GM08714 (cell line): ENCODE measurements at regions not wholly inside any gene's neighbourhood (a gene's known extent, or its start where the extent isn't known, plus 50 kb on each side); places are given as distances from the start of the nearest gene placed in this dataset.
"Not testable (repeated sequence)": the region's sequence is repeated elsewhere in the genome, so short reads cannot be mapped to it uniquely, and the experiment has no call there.

ENCODE experiments used
- H3K4me3 ChIP-seq: fragments of 200-500 bp; sonication (Bioruptor generic); 2 replicates; pipeline ENCODE4 v1.5.1; 2014; ENCODE audit warnings: mild to moderate bottlenecking, low read length, inconsistent platforms
- ZNF274 ChIP-seq: IDR thresholded peaks from 2 replicates; pipeline ENCODE4 v1.6.1; 2012; ENCODE audit warnings: mild to moderate bottlenecking, low read depth, low read length

DNA sequence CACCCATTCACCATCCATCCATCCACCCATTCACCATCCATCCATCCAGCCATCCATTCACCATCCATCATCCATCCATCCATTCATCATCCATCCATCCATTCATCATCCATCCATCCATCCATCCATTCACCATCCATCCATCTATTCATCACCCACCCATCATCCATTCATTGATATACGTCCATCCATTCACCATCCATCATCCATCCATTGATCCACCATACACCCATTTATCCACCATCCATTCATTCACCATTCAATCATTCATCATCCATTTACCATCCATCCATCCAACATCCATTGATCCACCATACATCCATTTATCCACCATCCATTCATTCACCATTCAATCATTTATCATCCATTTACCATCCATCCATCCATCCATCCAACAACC, 111.7 kb downstream of the ABCC12 start:
- no peak overlapping the region for H3K4me3 ChIP-seq

DNA sequence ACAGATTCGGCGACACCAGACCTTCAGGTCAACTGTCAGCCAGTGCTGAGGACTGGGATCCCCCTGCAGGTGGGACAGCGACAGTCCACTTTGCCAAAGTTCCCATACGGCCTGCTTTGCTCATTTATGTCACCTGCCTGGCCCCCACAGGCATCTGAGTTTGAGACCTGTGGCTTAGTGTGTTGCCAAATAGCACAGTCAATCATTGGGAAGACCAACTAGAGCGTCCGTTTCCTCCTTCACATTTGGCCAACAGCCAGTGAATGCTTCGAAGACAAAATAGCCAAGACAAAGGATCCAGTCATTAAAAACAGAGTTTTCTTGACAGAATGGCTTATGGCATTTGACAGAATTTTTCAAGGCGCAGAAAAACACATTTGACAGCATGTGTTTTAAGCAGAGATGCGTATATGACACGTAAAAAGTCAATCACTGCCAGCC, 113.8 kb downstream of the ABCC12 start:
- TF ChIP-seq ZNF274 = no peak
- no peak overlapping the region for H3K4me3 ChIP-seq

More for the DNA sequence above, 111.7 kb downstream of the ABCC12 start:
- TF ChIP-seq ZNF274 = no peak

GRCh38 chr16:48035142-48035541, 120.7 kb downstream of the ABCC12 start:
- no peak for TF ChIP-seq ZNF274
- H3K4me3 ChIP-seq = no peak overlapping the region

- no peak for TF ChIP-seq ZNF274
- H3K4me3 ChIP-seq = no peak overlapping the region
Measured at GRCh38 chr16:48030926-48031325, 124.9 kb downstream of the ABCC12 start.

GRCh38 chr16:48029768-48030167, 126.0 kb downstream of the ABCC12 start:
- H3K4me3 ChIP-seq = no peak overlapping the region
- no peak for TF ChIP-seq ZNF274

- H3K4me3 ChIP-seq = no peak overlapping the region
Measured at GRCh38 chr16:48025359-48025758, 130.4 kb downstream of the ABCC12 start.

DNA sequence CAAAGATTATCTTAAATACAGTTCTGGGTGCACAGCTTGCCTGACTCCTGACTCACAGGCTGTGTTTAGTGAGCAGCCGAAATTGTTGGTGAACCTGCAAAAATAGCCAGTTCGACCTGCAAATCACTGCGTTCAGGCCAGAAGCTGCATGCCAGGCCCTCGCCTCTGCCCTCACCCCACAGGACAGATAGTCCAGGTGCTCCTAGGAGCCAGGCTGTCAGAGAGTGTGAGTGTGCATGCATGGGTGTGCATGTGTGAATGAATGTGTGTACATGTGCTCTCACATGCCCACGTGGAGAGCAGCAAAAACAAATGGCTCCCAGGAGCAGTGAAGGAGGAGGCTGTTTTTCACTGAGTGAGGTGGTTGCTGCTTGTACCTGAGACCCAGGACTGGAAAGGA, 131.8 kb downstream of the ABCC12 start:
- TF ChIP-seq ZNF274 = no peak

More at GRCh38 chr16:48025359-48025758, 130.4 kb downstream of the ABCC12 start:
- no peak for TF ChIP-seq ZNF274

DNA sequence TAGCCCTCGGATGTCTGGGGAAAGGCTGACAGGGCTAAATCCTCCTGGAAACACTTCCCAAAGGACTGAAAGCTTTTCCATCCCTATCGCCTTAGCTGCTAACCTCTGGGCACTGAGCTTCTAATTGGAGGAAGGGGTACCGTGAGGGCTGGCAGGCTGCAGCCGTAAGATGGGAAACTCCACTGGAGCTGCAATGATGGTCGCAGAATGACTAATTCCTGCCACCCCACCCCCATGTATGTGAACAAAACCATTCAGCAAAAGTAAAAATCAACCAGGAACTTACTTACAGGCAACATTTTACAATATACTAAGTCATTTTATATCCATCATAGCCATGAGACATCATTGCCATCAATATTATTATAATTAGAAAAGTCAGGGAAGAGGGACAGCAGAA, 133.3 kb downstream of the ABCC12 start:
- TF ChIP-seq ZNF274 = no peak

More for the DNA sequence above, 131.8 kb downstream of the ABCC12 start:
- no peak overlapping the region for H3K4me3 ChIP-seq

GRCh38 chr16:48020617-48021016, 135.2 kb downstream of the ABCC12 start:
- not testable (repeated sequence) for H3K4me3 ChIP-seq

More for the DNA sequence above, 133.3 kb downstream of the ABCC12 start:
- no peak overlapping the region for H3K4me3 ChIP-seq

DNA sequence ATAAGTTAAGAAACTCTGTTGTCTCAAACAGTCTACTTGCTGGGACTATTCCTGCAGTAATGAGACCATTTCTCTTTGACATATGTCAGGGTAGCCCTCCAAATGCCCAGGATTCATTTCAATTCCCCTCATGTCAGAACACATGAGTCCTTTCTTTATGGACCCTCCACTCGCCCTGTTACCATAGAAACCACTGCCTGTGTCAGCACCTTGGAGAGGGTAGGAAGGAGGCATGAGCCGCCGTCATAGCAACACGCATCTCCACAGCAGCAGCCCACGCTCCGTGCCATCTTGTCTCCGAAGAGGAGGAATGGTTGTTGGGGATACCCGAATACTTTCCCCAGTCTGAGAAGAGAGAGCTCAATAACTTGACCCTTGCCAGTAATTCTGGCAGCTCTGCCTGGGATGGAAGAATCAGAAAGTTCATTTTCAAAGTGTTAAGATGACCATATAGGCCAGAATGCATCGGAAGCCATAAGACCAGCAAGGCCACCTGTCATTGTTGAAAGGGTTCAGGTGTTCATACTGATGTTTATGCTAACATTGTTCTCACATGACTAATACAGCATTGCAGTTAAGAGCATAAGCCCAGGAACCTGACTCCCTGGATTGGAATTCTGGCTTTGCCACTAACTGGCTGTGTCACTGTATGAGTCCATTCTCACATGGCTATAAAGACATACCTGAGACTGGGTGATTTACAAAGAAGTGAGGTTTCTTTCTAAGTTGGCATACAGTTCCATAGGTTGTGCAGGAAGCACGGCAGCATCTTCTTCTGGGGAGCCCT, 141.3 kb downstream of the ABCC12 start:
- H3K4me3 ChIP-seq = no peak overlapping the region
- TF ChIP-seq ZNF274 = no peak

- TF ChIP-seq ZNF274 = no peak
- H3K4me3 ChIP-seq = no peak overlapping the region
Measured at GRCh38 chr16:48013491-48013901, 142.3 kb downstream of the ABCC12 start.

- no peak overlapping the region for H3K4me3 ChIP-seq
- no peak for TF ChIP-seq ZNF274
Measured at GRCh38 chr16:48011878-48012658, 143.7 kb downstream of the ABCC12 start.

DNA sequence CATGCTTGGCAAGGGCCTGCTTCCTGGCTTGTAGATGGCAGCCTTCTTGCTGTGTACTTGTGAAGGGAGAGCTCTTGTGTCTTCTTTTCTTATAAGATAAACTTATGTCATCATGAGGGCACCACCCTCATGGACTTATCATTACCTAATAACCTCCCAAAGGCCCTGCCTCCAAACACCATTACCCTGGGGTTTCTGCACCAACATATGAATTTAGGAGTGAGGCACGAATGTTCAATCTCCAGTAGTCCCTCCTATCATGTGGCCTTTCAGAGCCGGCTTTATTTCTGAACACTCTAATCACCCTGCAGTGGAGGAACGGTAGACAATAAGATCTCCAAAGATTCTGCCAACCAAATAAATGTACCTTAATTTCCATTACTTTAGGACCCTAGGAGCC, 144.3 kb downstream of the ABCC12 start:
- TF ChIP-seq ZNF274 = no peak

GRCh38 chr16:48008011-48008525, 147.7 kb downstream of the ABCC12 start:
- TF ChIP-seq ZNF274 = no peak
- no peak overlapping the region for H3K4me3 ChIP-seq

More for the DNA sequence above, 144.3 kb downstream of the ABCC12 start:
- H3K4me3 ChIP-seq = no peak overlapping the region
